Esophagus (tissue), 2 donors: ENCODE measurements at regions not wholly inside any gene's neighbourhood (a gene's known extent, or its start where the extent isn't known, plus 50 kb on each side); places are given as distances from the start of the nearest gene placed in this dataset.
"Not testable (repeated sequence)": the region's sequence is repeated elsewhere in the genome, so short reads cannot be mapped to it uniquely, and the experiment has no call there.

ENCODE experiments used
- H3K27ac ChIP-seq, 2 donors: one replicate each; pipeline ENCODE4 v1.5.1; 2013; ENCODE audit warnings: low read depth in 2 of 2, mild to moderate bottlenecking in 2 of 2, inconsistent platforms in 1 of 2, low read length in 1 of 2, moderate library complexity in 1 of 2
- H3K27me3 ChIP-seq, 2 donors: one replicate each; pipeline ENCODE4 v1.6.1; 2013; ENCODE audit warnings: low read length in 2 of 2, control low read depth in 1 of 2, mild to moderate bottlenecking in 1 of 2; ENCODE audit not compliant: insufficient read depth in 2 of 2, control insufficient read depth in 1 of 2
- H3K36me3 ChIP-seq, 2 donors: one replicate each; pipeline ENCODE4 v1.6.1; 2013; ENCODE audit warnings: low read length in 1 of 2; ENCODE audit not compliant: control insufficient read depth in 2 of 2, insufficient read depth in 2 of 2
- H3K4me1 ChIP-seq, 2 donors: one replicate each; pipeline ENCODE4 v1.6.1; 2013; ENCODE audit warnings: low read length in 1 of 2; ENCODE audit not compliant: control insufficient read depth in 2 of 2, insufficient read depth in 2 of 2
- H3K4me3 ChIP-seq, 2 donors: one replicate each; pipeline ENCODE4 v1.5.1; 2013; ENCODE audit warnings: low read length in 2 of 2, mild to moderate bottlenecking in 2 of 2, low read depth in 1 of 2, moderate library complexity in 1 of 2
- H3K9me3 ChIP-seq, 2 donors: one replicate each; pipeline ENCODE4 v1.6.1; 2013; ENCODE audit warnings: mild to moderate bottlenecking in 2 of 2, low read depth in 1 of 2, low read length in 1 of 2, moderate library complexity in 1 of 2; ENCODE audit not compliant: control insufficient read depth in 2 of 2, insufficient read depth in 1 of 2
- WGBS, 2 donors: extraction: QIAGEN DNeasy Blood & Tissue Kit; methylation state at CpG; one replicate each; pipeline ENCODE4 v1.1.7; 2013; 5-methylcytosine and 5-hydroxymethylcytosine counted together
- donor health status: healthy with polysubstance abuse.
- donor health status: Bipolar disorder and iron deficiency.

DNA sequence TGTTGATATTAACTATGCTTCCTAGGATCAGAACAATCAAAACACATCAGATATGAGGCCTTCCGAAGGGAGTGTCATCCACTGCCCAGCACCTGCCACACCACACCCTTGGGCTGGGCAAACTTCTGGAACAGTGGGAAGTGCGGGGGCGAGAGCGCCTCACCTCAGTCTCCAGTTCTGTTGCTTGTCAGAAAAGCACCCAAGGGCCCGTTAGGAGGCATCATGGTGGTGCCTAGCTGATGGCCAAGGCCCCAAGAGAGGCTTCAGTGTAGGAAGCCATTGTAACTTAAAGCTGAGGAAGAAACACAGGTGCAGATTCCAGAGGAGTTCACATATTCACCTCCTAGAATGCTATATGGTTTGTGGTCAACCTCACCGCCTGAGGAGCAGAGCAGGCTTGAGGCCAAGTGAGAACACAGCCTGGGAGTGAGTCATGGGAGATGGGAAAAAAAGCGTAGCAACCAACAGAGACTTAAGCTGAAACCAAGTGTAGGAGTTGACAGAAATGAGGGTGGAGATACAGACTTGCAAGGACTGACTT lies 85.1 kb upstream of the ATL2 start:
- WGBS, 2 donors: 40 to 57% methylated on average over 7 of the region's 7 CpGs
- peaks cover 0 to under 1% of the 10 kb centered on the region in 2 donors for H3K9me3 ChIP-seq
- peak overlapping the region; percentile 91 to 94 for H3K27ac ChIP-seq

DNA sequence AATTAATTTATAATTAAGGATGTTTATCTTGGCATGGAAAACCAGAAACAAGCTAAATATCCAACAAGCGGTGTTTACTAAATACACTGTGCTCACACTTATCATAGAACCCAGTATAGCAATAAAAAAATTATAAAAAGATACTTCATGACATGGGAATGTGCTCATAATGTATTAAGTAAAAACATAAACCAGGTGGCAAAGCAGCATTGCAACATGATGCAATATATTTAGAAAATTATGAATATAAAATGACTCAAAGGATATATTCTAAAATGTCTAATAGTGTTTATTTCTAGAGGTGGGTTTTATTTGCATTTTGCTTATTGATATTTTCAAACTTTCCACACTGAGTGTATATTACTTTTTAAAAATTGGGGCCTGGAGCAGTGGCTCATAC lies 84.4 kb upstream of the ATL2 start:
- Histone ChIP-seq H3K4me1 (peaks cover 0 to 5% of the 10 kb centered on the region in 2 donors), H3K4me3 (no peak overlapping the region), H3K27me3 (no peaks in the 10 kb centered on the region), H3K9me3 (peaks cover 0 to 2% of the 10 kb centered on the region in 2 donors), H3K36me3 (no peaks in the 10 kb centered on the region), H3K27ac (peak overlapping the region; percentile 43 to 91)
- 91 to 92% methylated on average over 1 of the region's 1 CpG for WGBS, 2 donors

More for the DNA sequence above, 85.1 kb upstream of the ATL2 start:
- Histone ChIP-seq H3K36me3 (no peaks in the 10 kb centered on the region), H3K4me1 (peaks cover 0 to 5% of the 10 kb centered on the region in 2 donors), H3K27me3 (no peaks in the 10 kb centered on the region), H3K4me3 (no peak overlapping the region)

DNA sequence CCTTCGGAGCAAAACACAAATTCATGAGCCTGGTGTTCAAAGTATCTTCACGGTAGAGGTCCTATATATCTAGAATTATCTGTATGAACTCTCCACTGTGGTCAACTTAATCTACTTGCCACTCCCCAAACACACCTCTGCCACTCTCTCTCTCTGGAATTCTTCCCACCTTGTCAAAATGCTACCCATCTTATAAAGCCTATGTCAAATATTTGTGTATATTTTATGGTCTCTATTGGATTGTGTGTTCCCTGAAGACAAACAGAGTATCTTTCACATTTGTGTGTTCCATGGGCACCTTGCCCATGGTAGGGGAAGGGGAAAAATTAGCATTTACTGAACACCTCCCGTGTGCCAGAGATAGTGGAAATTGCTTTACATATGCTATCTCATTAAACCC lies 83.2 kb upstream of the ATL2 start:
- Histone ChIP-seq H3K27me3 (no peaks in the 10 kb centered on the region), H3K4me3 (no peak overlapping the region), H3K4me1 (peaks cover 0 to 5% of the 10 kb centered on the region in 2 donors), H3K9me3 (peaks cover 0 to 2% of the 10 kb centered on the region in 2 donors), H3K36me3 (no peaks in the 10 kb centered on the region), H3K27ac (no peak overlapping the region)
- WGBS, 2 donors: 77 to 86% methylated on average over 3 of the region's 3 CpGs

DNA sequence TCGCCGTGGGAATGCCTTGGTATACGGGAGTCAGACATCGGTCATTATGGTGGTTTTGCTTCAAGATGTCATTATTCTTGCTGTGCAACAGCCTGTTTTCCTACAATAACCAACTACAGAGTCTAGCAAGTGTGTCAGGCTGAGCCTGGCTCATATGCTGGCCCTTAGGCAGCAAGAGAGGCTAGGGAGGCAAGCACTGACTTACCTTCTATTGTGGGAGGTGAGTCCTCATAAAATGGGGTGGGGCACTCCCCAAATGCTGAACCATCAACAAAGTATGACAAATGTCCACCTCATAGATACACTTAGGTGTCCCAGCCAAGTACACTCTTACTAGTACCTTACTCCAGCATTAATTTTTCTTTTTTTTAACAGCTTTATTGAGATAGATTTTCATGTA lies 77.0 kb upstream of the ATL2 start:
- Histone ChIP-seq H3K9me3 (peaks cover 0 to 2% of the 10 kb centered on the region in 2 donors), H3K27me3 (no peaks in the 10 kb centered on the region), H3K4me1 (peaks cover 2 to 8% of the 10 kb centered on the region in 2 donors), H3K36me3 (no peaks in the 10 kb centered on the region), H3K27ac (peak overlapping the region; percentile 25 to 56), H3K4me3 (no peak overlapping the region)
- WGBS, 2 donors: 78 to 80% methylated on average over 4 of the region's 4 CpGs

DNA sequence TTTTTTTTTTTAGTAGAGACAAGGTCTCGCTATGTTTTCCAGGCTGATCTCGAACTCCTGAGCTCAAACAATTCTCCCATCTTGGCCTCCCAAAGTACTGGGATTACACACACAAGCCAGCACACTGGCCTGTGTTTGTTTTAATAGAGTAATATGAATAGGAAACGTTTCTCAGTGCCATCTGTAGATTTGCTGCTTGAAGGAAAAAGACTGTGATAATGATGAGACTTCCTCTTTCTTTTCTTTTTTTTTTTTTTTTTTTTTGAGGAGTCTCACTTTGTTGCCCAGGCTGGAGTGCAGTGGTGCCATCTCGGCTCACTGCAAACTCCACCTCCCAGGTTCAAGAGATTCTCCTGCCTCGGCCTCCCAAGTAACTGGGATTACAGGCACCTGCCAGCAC lies 74.7 kb upstream of the ATL2 start:
- H3K4me1 ChIP-seq, H3K36me3 ChIP-seq, H3K9me3 ChIP-seq, H3K4me3 ChIP-seq, H3K27me3 ChIP-seq, H3K27ac ChIP-seq: not testable (repeated sequence)
- WGBS, 2 donors: 77 to 80% methylated on average over 5 of the region's 5 CpGs

DNA sequence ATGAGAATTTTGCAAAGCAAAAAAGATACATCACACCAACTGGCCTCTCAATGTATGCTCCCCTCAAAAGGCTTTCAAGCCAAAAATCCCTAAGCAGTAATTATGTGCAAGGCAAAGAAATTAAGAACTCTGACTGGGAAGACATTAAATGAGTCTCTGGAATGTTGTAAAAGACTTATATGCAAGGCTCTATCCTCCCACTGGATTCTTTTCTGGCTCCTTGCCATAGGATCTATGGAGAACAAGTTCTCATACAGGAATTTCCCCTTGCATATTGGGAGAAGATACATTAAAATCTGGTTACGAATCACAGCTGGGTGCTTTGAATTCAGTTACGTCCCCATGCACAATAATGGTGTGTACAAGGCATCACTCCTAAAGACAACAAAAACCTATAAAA lies 73.4 kb upstream of the ATL2 start:
- no peaks in the 10 kb centered on the region for H3K36me3 ChIP-seq
- peaks cover 2 to 8% of the 10 kb centered on the region in 2 donors for H3K4me1 ChIP-seq
- H3K9me3 ChIP-seq: no peaks in the 10 kb centered on the region
- WGBS, 2 donors: 65 to 67% methylated on average over 2 of the region's 2 CpGs
- H3K27ac ChIP-seq: no peak overlapping the region
- no peaks in the 10 kb centered on the region for H3K27me3 ChIP-seq
- no peak overlapping the region for H3K4me3 ChIP-seq

DNA sequence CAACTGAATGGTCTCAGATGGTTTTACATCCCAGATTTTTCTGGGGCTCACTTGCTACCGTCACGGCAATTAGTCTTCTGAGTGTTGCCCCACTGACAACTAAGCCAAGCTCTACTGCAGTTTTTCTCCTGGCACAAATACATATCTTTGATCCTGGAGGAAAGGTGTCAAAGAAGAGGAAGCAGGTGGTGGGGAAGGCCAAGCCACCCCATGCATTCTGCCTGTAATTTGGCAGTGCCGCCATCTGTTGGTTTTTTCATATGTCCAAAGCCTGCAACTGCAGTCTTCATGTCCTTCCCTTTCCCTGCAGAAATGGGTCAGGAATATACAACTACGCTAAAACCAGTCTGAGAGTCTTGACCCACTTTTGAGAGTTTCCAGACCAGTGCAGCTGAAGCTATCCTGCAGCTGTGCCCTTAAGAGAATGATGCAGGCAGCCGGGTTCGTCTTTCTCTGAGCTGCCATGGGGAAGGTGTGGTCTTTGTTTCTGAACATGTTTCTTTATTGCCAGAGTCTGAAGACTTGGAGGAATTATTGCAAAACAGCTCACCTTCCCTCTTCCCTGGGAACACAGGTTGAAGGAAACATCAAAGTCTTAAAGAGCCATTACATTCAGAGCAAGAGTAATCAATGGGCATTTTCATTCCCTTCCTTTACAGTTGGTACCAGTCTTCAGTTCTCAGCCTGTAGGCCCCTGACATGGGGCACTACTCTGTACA lies 71.8 kb upstream of the ATL2 start:
- Histone ChIP-seq H3K4me3 (no peak overlapping the region), H3K27ac (peak overlapping the region; percentile 77 to 80), H3K4me1 (peaks cover 2 to 6% of the 10 kb centered on the region in 2 donors), H3K27me3 (no peaks in the 10 kb centered on the region), H3K36me3 (no peaks in the 10 kb centered on the region), H3K9me3 (no peaks in the 10 kb centered on the region)
- WGBS, 2 donors: 70 to 75% methylated on average over 6 of the region's 6 CpGs

DNA sequence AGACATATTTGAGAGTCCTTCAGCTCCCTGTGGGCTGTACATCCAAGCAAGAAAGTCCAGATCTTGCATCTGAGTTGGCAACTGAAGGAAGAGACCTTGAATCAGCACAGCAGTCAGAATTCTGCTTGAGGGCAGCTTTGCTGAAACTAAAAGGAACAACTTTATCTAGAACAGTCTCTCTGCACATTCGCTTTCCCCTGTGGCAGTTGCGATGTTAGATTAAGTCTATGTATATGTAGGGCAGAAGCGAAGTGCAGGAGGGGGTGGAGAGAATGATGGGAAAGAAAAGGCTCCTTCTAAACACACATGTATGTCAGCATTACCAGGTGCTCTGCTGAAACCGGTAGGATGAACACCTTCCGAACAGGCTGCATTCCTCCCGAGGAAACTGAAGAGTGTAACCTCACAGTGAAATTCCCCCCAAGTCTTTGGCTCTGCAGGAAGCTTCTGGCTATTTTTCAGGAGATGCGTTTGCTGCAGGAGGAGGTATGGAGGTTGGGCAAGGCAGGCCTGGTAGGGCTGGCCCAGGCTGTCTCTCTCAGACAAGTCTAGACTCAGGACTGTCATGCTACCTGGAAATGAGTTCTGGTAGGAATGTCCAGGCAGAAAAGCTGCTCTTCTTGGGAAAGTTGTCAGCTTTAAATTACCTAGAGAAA lies 70.0 kb upstream of the ATL2 start:
- Histone ChIP-seq H3K9me3 (no peaks in the 10 kb centered on the region), H3K27me3 (no peaks in the 10 kb centered on the region), H3K4me1 (peaks cover 2 to 5% of the 10 kb centered on the region in 2 donors), H3K4me3 (peak overlapping the region in 1 of 2 donors; percentile 2), H3K36me3 (no peaks in the 10 kb centered on the region), H3K27ac (peak overlapping the region; percentile 80 to 87)
- 40 to 58% methylated on average over 7 of the region's 7 CpGs for WGBS, 2 donors

DNA sequence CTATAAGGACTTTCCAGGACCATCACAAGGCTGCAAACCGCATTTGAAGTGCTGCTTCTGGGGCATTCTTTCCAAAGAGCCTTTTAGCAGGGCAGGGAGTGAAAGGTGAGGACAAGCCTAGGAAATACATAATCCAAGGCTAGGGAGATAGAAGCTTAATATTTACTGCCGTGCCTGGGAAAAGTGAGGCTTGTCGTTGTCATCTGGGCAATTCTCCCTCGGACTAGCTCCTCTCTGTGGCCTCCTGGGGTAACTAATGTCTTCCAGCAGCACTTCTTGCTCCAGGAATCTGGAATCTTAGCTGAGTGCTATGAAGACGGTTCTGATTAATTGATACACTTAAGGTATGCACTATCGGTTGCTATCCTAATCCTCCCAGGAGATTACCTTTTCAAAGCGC lies 69.3 kb upstream of the ATL2 start:
- Histone ChIP-seq H3K36me3 (no peaks in the 10 kb centered on the region), H3K9me3 (no peaks in the 10 kb centered on the region), H3K4me1 (peaks cover 2 to 6% of the 10 kb centered on the region in 2 donors), H3K27ac (peak overlapping the region; percentile 80 to 87), H3K4me3 (peak overlapping the region in 1 of 2 donors; percentile 2), H3K27me3 (no peaks in the 10 kb centered on the region)
- 28 to 37% methylated on average over 7 of the region's 7 CpGs for WGBS, 2 donors
